Panc1 (cell line): ENCODE measurements at regions not wholly inside any gene's neighbourhood (a gene's known extent, or its start where the extent isn't known, plus 50 kb on each side); places are given as distances from the start of the nearest gene placed in this dataset.

Experiments
- ATAC-seq: fragments of 200-7000 bp; cut with Tn5 transposase; 2 replicates; pipeline ENCODE4 v1.9.1; 2020; ENCODE audit warnings: mild to moderate bottlenecking, moderate library complexity
- BruUV-seq: library from RNA; stranded (reverse); fragments of 400-500 nt; replicated peaks from 2 replicates; lab custom pipeline; 2021; lab: Mats Ljungman, UMichigan
- CTCF ChIA-PET: fragments of 300-600 bp; sonication (Branson Sonifier 250); formaldehyde crosslinking; loops from one replicate; lab custom pipeline; 2022; ENCODE audit warnings: antibody characterized with exemption; lab: Charles Lee
- POLR2A ChIA-PET: fragments of 300-600 bp; sonication (Branson Sonifier 250); formaldehyde crosslinking; loops from one replicate; lab custom pipeline; 2022; ENCODE audit warnings: antibody characterized with exemption; lab: Charles Lee
- DNase-seq: peaks from one replicate; pipeline ENCODE4 v3.0.0-alpha.2; 2010; ENCODE audit warnings: low read depth, low spot score
- H3K27ac ChIP-seq: 2 replicates; pipeline ENCODE4 v1.5.1; 2011; ENCODE audit warnings: mild to moderate bottlenecking, low read length, inconsistent platforms
- H3K27me3 ChIP-seq: fragments of 200-500 bp; sonication (Bioruptor generic); 2 replicates; pipeline ENCODE4 v1.6.0; 2014; ENCODE audit warnings: low read length, inconsistent platforms; ENCODE audit not compliant: control insufficient read depth, insufficient read depth
- H3K36me3 ChIP-seq: fragments of 200-500 bp; sonication (Bioruptor generic); 2 replicates; pipeline ENCODE4 v1.5.1; 2014; ENCODE audit warnings: inconsistent platforms, mild to moderate bottlenecking, low read length, moderate library complexity; ENCODE audit not compliant: control insufficient read depth, insufficient read depth
- H3K4me1 ChIP-seq: 2 replicates; pipeline ENCODE4 v1.5.1; 2011; ENCODE audit warnings: inconsistent platforms, mild to moderate bottlenecking, low read length, moderate library complexity; ENCODE audit not compliant: control insufficient read depth, insufficient read depth
- H3K4me3 ChIP-seq, 2 experiments: 2 replicates each; pipeline ENCODE4 v1.5.1; 2011 to 2012; ENCODE audit warnings: low read depth in 2 of 2, low read length in 2 of 2, mild to moderate bottlenecking in 2 of 2, inconsistent platforms in 1 of 2, moderate library complexity in 1 of 2
- H3K9me3 ChIP-seq: fragments of 200-500 bp; sonication (Bioruptor generic); 2 replicates; pipeline ENCODE4 v1.5.1; 2014; ENCODE audit warnings: low read depth, mild to moderate bottlenecking, inconsistent platforms, low read length, moderate library complexity; ENCODE audit not compliant: control insufficient read depth, insufficient read depth
- POLR2AphosphoS5 ChIP-seq: IDR thresholded peaks from 2 replicates; pipeline ENCODE4 v1.6.1; 2012; ENCODE audit warnings: mild to moderate bottlenecking, low read depth, low read length, moderate library complexity
- SIN3A ChIP-seq: IDR thresholded peaks from 2 replicates; pipeline ENCODE4 v1.6.1; 2012; ENCODE audit warnings: low read depth, mild to moderate bottlenecking, low read length, moderate library complexity, borderline replicate concordance; ENCODE audit not compliant: insufficient read depth
- TCF7L2 ChIP-seq: IDR thresholded peaks from 2 replicates; pipeline ENCODE4 v1.6.1; 2011; ENCODE audit warnings: mild to moderate bottlenecking, low read depth, low read length, inconsistent platforms
- in situ Hi-C: cut with HindIII; loops from 2 replicates; pipeline ENCODE4 v1.10.0; 2016; ENCODE audit warnings: low sequenced_read_pairs, low pct_unique_long_range_greater_than_20kb
- intact Hi-C: fragments of 100-400 bp; cut with micrococcal nuclease; formaldehyde crosslinking; loops from one replicate; pipeline ENCODE4 v1.10.0; 2022; ENCODE audit not compliant: unreplicated experiment
- TF ChIP-seq, protein P1 (sequence below): fragments of 450-650 bp; IDR thresholded peaks from 2 replicates; pipeline ENCODE4 v1.5.1; 2017; ENCODE audit warnings: mild to moderate bottlenecking
- TF ChIP-seq, protein P2 (sequence below), 2 experiments: IDR thresholded peaks; 2 replicates each; pipeline ENCODE4 v1.6.1; 2011 to 2012; ENCODE audit warnings: low read depth in 2 of 2, control low read depth in 1 of 2, low read length in 1 of 2, mild to moderate bottlenecking in 1 of 2, moderate library complexity in 1 of 2; ENCODE audit not compliant: insufficient read depth in 1 of 2

DNA sequence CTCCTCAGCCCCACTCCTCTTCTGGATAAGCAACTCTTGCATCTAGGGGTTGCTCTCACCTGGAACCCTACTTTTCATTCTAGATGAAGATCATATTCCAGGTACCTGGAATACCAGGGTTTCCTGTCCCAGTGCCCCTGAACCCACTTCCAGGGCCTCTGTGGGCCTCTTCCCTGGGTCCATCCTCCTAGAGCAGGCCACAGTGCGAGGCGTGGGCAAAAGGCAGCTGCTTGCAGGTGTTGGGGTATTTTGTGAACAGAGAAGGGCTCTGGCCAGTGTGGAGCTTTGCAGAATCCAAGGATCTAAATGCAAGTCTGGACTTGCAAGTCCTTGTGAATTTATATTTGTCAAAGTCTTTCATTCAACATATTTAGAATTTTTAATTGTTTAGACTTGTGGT, 240.4 kb upstream of the POU3F1 start:
- H3K9me3 ChIP-seq, result no peaks in the 10 kb centered on the region
- POLR2A ChIA-PET, result no interaction called here
- DNase-seq (no peak), ATAC-seq (no peak)
- H3K4me3 ChIP-seq, result no peak overlapping the region
- CTCF ChIA-PET, result no interaction called here
- intact Hi-C loops, result no loop called here
- TF ChIP-seq SIN3A (no peak), POLR2AphosphoS5 (no peak), TCF7L2 (no peak)
- TF ChIP-seq, protein P1, sequence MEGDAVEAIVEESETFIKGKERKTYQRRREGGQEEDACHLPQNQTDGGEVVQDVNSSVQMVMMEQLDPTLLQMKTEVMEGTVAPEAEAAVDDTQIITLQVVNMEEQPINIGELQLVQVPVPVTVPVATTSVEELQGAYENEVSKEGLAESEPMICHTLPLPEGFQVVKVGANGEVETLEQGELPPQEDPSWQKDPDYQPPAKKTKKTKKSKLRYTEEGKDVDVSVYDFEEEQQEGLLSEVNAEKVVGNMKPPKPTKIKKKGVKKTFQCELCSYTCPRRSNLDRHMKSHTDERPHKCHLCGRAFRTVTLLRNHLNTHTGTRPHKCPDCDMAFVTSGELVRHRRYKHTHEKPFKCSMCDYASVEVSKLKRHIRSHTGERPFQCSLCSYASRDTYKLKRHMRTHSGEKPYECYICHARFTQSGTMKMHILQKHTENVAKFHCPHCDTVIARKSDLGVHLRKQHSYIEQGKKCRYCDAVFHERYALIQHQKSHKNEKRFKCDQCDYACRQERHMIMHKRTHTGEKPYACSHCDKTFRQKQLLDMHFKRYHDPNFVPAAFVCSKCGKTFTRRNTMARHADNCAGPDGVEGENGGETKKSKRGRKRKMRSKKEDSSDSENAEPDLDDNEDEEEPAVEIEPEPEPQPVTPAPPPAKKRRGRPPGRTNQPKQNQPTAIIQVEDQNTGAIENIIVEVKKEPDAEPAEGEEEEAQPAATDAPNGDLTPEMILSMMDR, result no peak
- TF ChIP-seq, protein P2, sequence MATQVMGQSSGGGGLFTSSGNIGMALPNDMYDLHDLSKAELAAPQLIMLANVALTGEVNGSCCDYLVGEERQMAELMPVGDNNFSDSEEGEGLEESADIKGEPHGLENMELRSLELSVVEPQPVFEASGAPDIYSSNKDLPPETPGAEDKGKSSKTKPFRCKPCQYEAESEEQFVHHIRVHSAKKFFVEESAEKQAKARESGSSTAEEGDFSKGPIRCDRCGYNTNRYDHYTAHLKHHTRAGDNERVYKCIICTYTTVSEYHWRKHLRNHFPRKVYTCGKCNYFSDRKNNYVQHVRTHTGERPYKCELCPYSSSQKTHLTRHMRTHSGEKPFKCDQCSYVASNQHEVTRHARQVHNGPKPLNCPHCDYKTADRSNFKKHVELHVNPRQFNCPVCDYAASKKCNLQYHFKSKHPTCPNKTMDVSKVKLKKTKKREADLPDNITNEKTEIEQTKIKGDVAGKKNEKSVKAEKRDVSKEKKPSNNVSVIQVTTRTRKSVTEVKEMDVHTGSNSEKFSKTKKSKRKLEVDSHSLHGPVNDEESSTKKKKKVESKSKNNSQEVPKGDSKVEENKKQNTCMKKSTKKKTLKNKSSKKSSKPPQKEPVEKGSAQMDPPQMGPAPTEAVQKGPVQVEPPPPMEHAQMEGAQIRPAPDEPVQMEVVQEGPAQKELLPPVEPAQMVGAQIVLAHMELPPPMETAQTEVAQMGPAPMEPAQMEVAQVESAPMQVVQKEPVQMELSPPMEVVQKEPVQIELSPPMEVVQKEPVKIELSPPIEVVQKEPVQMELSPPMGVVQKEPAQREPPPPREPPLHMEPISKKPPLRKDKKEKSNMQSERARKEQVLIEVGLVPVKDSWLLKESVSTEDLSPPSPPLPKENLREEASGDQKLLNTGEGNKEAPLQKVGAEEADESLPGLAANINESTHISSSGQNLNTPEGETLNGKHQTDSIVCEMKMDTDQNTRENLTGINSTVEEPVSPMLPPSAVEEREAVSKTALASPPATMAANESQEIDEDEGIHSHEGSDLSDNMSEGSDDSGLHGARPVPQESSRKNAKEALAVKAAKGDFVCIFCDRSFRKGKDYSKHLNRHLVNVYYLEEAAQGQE (IDR thresholded peaks at IDR 0.05; ENCODE audit: insufficient read depth in 1 of 2, low read depth in 2 of 2, low read length in 1 of 2), result no peak
- in situ Hi-C loops, result no loop called here
- no peaks in the 10 kb centered on the region for H3K27me3 ChIP-seq
- no peaks in the 10 kb centered on the region for H3K4me1 ChIP-seq
- no peaks in the 10 kb centered on the region for H3K36me3 ChIP-seq
- no peak overlapping the region for H3K27ac ChIP-seq
- BruUV-seq, result no TSS peak

DNA sequence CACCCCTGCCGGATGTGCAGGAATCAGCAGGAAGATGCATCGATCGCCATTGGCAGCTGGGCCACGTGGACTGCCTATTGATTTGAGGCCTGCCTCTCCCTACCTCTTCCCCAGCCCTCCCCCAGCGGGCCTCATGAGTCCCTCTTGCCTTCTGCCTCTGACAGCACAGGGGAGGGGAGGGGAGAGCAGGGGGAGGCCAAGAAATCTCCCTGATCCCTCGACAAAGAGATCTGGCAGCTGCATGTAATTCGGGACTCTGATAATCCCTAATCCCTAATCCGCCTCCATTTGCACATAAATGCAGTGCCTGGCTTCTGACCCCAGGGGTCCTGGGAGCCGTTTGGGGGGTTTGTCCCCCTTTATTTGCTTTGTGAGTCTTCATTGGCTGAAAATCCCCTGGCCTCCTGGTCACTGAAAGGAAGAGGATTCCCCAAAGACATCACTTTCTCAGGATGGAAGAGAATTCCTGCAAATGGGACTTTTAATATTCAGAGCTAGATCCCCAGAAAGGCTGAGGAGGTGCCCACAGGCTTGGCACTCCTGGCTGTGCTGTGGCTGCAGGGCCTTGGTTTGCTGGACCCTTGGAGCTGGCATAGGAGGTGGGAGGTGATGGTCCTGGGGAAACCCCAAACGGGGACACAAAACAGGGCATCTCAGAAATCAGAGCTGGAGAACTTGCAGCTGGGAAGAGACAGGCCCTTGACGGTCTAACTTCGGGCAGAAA, 239.4 kb upstream of the POU3F1 start:
- in situ Hi-C loops, result no loop called here
- ATAC-seq, result no peak
- POLR2A ChIA-PET, result no interaction called here
- no TSS peak for BruUV-seq
- intact Hi-C loops, result no loop called here
- Histone ChIP-seq H3K36me3 (no peaks in the 10 kb centered on the region), H3K27ac (no peak overlapping the region), H3K27me3 (no peaks in the 10 kb centered on the region), H3K4me1 (no peaks in the 10 kb centered on the region), H3K4me3 (no peak overlapping the region), H3K9me3 (no peaks in the 10 kb centered on the region)
- TF ChIP-seq SIN3A, result no peak
- TF ChIP-seq TCF7L2, result no peak
- TF ChIP-seq POLR2AphosphoS5, result no peak
- TF ChIP-seq, protein P1, result no peak
- TF ChIP-seq, protein P2 (IDR thresholded peaks at IDR 0.05; ENCODE audit: insufficient read depth in 1 of 2, low read depth in 2 of 2, low read length in 1 of 2), result no peak
- DNase-seq, result no peak
- CTCF ChIA-PET, result no interaction called here
